SK-N-SH (cell line): ENCODE measurements at regions not wholly inside any gene's neighbourhood (a gene's known extent, or its start where the extent isn't known, plus 50 kb on each side); places are given as distances from the start of the nearest gene placed in this dataset.

Experiments used
- CTCF ChIA-PET: fragments of 300-600, 350-600 bp; formaldehyde crosslinking; extraction: SDS; loops from one replicate; lab custom pipeline; 2021; lab: Yijun Ruan, JAX
- POLR2A ChIA-PET: fragments of 350-600 bp; sonication (Branson Sonifier 250); formaldehyde crosslinking; extraction: SDS; loops from one replicate; lab custom pipeline; 2020; ENCODE audit warnings: antibody characterized with exemption, inconsistent platforms; lab: Yijun Ruan, JAX
- DNase-seq: peaks from one replicate; pipeline ENCODE4 v3.0.0; 2012
- H2AFZ ChIP-seq: fragments of 200-600 bp; sonication (generic); 2 replicates; pipeline ENCODE4 v1.8.1; 2016; ENCODE audit warnings: antibody characterized with exemption, mild to moderate bottlenecking, low read depth
- H3F3A ChIP-seq: fragments of 200-600 bp; sonication (generic); replicated peaks from 2 replicates; pipeline ENCODE3; 2016; ENCODE audit warnings: antibody characterized with exemption, mild to moderate bottlenecking; ENCODE audit not compliant: insufficient read depth
- H3K27ac ChIP-seq, 2 experiments: fragments of 200-500 bp in 1 of 2; fragments of 200-600 bp in 1 of 2; sonication (Bioruptor generic) in 1 of 2; sonication (generic), shearing (Covaris generic) in 1 of 2; 2 replicates each; pipeline versions ENCODE4 v1.5.1 to v1.6.1; 2014 to 2016; ENCODE audit warnings: low read depth in 2 of 2, inconsistent platforms in 1 of 2, low read length in 1 of 2, mild to moderate bottlenecking in 1 of 2, mixed read lengths in 1 of 2
- H3K27me3 ChIP-seq: fragments of 200-600 bp; sonication (generic), shearing (Covaris generic); 2 replicates; pipeline ENCODE4 v1.6.1; 2016; ENCODE audit warnings: mixed run types; ENCODE audit not compliant: insufficient read depth
- H3K36me3 ChIP-seq, 2 experiments: fragments of 200-500 bp in 1 of 2; fragments of 200-600 bp in 1 of 2; sonication (Bioruptor generic) in 1 of 2; sonication (generic) in 1 of 2; replicated peaks in 1 of 2; 2 replicates each; pipeline versions ENCODE3 to v1.5.1; 2014 to 2016; ENCODE audit warnings: low read length in 1 of 2, mild to moderate bottlenecking in 1 of 2; ENCODE audit not compliant: insufficient read depth in 2 of 2, control insufficient read depth in 1 of 2
- H3K4me1 ChIP-seq, 2 experiments: fragments of 200-500 bp in 1 of 2; fragments of 200-600 bp in 1 of 2; sonication (Bioruptor generic) in 1 of 2; sonication (generic), shearing (Covaris generic) in 1 of 2; 2 replicates each; pipeline versions ENCODE4 v1.5.1 to v1.6.1; 2014 to 2016; ENCODE audit warnings: low read depth in 1 of 2, low read length in 1 of 2, mixed run types in 1 of 2; ENCODE audit not compliant: insufficient read depth in 2 of 2, control insufficient read depth in 1 of 2
- H3K4me2 ChIP-seq: fragments of 200-600 bp; sonication (generic), shearing (Covaris generic); 2 replicates; pipeline ENCODE4 v1.6.1; 2017; ENCODE audit warnings: mixed run types
- H3K4me3 ChIP-seq, 2 experiments: fragments of 200-500 bp in 1 of 2; fragments of 200-600 bp in 1 of 2; sonication (Bioruptor generic) in 1 of 2; sonication (generic), shearing (Covaris generic) in 1 of 2; 2 replicates each; pipeline versions ENCODE4 v1.5.1 to v1.8.1; 2014 to 2016; ENCODE audit warnings: low read depth in 2 of 2, inconsistent platforms in 1 of 2, low read length in 1 of 2, mild to moderate bottlenecking in 1 of 2, mixed read lengths in 1 of 2, moderate library complexity in 1 of 2
- H3K79me2 ChIP-seq: fragments of 200-600 bp; sonication (generic); 2 replicates; pipeline ENCODE4 v1.8.1; 2017; ENCODE audit warnings: mild to moderate bottlenecking; ENCODE audit not compliant: insufficient read depth
- H3K9ac ChIP-seq: fragments of 200-600 bp; sonication (generic); 2 replicates; pipeline ENCODE4 v1.6.1; 2017; ENCODE audit warnings: mixed run types
- H3K9me2 ChIP-seq: fragments of 200-600 bp; sonication (generic); 2 replicates; pipeline ENCODE4 v1.6.1; 2017; ENCODE audit warnings: mixed run types
- H3K9me3 ChIP-seq: fragments of 200-600 bp; sonication (generic); 2 replicates; pipeline ENCODE4 v1.6.1; 2017; ENCODE audit warnings: mixed run types, mild to moderate bottlenecking, moderate library complexity
- H4K20me1 ChIP-seq: fragments of 200-600 bp; sonication (generic); 2 replicates; pipeline ENCODE4 v1.6.1; 2017; ENCODE audit warnings: mild to moderate bottlenecking, mixed run types; ENCODE audit not compliant: insufficient read depth
- CHD2 ChIP-seq: fragments of 150-350 bp; IDR thresholded peaks from 2 replicates; pipeline ENCODE4 v1.6.1; 2018; ENCODE audit warnings: low read length; ENCODE audit not compliant: partially characterized antibody
- EP300 ChIP-seq, 2 experiments: IDR thresholded peaks; 2 replicates each; pipeline versions ENCODE4 v1.4.0 to v1.6.1; 2012; ENCODE audit warnings: borderline replicate concordance in 1 of 2, low read depth in 1 of 2, low read length in 1 of 2
- EZH2phosphoT487 ChIP-seq: fragments of 200-600 bp; sonication (generic); IDR thresholded peaks from 2 replicates; pipeline ENCODE4 v1.6.1; 2017; ENCODE audit warnings: low read depth, mixed run types, mild to moderate bottlenecking, antibody characterized with exemption, moderate library complexity, borderline replicate concordance
- FOXM1 ChIP-seq: IDR thresholded peaks from 2 replicates; pipeline ENCODE4 v1.4.0; 2012; ENCODE audit warnings: low read depth, mild to moderate bottlenecking
- GABPA ChIP-seq: IDR thresholded peaks from 2 replicates; pipeline ENCODE4 v1.4.0; 2012; ENCODE audit warnings: low read depth, mild to moderate bottlenecking
- GATA2 ChIP-seq: sonication (generic); formaldehyde crosslinking; IDR thresholded peaks from 2 replicates; pipeline ENCODE4 v1.5.0; 2020; ENCODE audit warnings: mild to moderate bottlenecking, missing genetic modification reagents
- JUND ChIP-seq: IDR thresholded peaks from 2 replicates; pipeline ENCODE4 v1.4.0; 2012
- MEF2A ChIP-seq: IDR thresholded peaks from 2 replicates; pipeline ENCODE4 v1.4.0; 2012; ENCODE audit warnings: low read depth, borderline replicate concordance
- NFIC ChIP-seq: IDR thresholded peaks from 2 replicates; pipeline ENCODE4 v1.4.0; 2012; ENCODE audit warnings: borderline replicate concordance
- NRF1 ChIP-seq: IDR thresholded peaks from 2 replicates; pipeline ENCODE4 v1.6.1; 2012; ENCODE audit warnings: low read depth, mild to moderate bottlenecking, low read length
- POLR2AphosphoS5 ChIP-seq: IDR thresholded peaks from 2 replicates; pipeline ENCODE4 v1.6.1; 2012; ENCODE audit warnings: low read depth, low read length
- RAD21 ChIP-seq: IDR thresholded peaks from 2 replicates; pipeline ENCODE4 v1.6.1; 2012; ENCODE audit warnings: mild to moderate bottlenecking, low read length
- RFX5 ChIP-seq: IDR thresholded peaks from 2 replicates; pipeline ENCODE4 v1.6.1; 2012; ENCODE audit warnings: mild to moderate bottlenecking, improper control_type of control experiment, low read length
- SIN3A ChIP-seq: IDR thresholded peaks from 2 replicates; pipeline ENCODE4 v1.6.1; 2012; ENCODE audit warnings: low read depth, mild to moderate bottlenecking, low read length, moderate library complexity, borderline replicate concordance
- TCF12 ChIP-seq: IDR thresholded peaks from 2 replicates; pipeline ENCODE4 v1.4.0; 2012
- TEAD4 ChIP-seq: IDR thresholded peaks from 2 replicates; pipeline ENCODE4 v1.4.0; 2012; ENCODE audit warnings: mild to moderate bottlenecking, borderline replicate concordance; ENCODE audit not compliant: insufficient read depth
- YY1 ChIP-seq: IDR thresholded peaks from 2 replicates; pipeline ENCODE4 v1.4.0; 2012; ENCODE audit warnings: low read depth, mild to moderate bottlenecking
- WGBS: methylation state at CpG from one replicate; pipeline ENCODE4 v1.1.6; 2017; ENCODE audit warnings: low lambda C conversion rate; 5-methylcytosine and 5-hydroxymethylcytosine counted together
- TF ChIP-seq, protein P1 (sequence below): IDR thresholded peaks from 2 replicates; pipeline ENCODE4 v1.4.0; 2012; ENCODE audit warnings: low read depth
- TF ChIP-seq, protein P2 (sequence below): fragments of 150-350 bp; IDR thresholded peaks from 2 replicates; pipeline ENCODE4 v1.6.1; 2017; ENCODE audit warnings: antibody characterized with exemption, low read length, low read depth, borderline replicate concordance
- TF ChIP-seq, protein P3 (sequence below): IDR thresholded peaks from 2 replicates; pipeline ENCODE4; 2012
- TF ChIP-seq, protein P4 (sequence below): IDR thresholded peaks from 2 replicates; pipeline ENCODE4 v1.6.1; 2012; ENCODE audit warnings: mild to moderate bottlenecking, low read depth, low read length, moderate library complexity
- TF ChIP-seq, protein P5 (sequence below): IDR thresholded peaks from 2 replicates; pipeline ENCODE4 v1.4.0; 2012; ENCODE audit warnings: low read depth, borderline replicate concordance

DNA sequence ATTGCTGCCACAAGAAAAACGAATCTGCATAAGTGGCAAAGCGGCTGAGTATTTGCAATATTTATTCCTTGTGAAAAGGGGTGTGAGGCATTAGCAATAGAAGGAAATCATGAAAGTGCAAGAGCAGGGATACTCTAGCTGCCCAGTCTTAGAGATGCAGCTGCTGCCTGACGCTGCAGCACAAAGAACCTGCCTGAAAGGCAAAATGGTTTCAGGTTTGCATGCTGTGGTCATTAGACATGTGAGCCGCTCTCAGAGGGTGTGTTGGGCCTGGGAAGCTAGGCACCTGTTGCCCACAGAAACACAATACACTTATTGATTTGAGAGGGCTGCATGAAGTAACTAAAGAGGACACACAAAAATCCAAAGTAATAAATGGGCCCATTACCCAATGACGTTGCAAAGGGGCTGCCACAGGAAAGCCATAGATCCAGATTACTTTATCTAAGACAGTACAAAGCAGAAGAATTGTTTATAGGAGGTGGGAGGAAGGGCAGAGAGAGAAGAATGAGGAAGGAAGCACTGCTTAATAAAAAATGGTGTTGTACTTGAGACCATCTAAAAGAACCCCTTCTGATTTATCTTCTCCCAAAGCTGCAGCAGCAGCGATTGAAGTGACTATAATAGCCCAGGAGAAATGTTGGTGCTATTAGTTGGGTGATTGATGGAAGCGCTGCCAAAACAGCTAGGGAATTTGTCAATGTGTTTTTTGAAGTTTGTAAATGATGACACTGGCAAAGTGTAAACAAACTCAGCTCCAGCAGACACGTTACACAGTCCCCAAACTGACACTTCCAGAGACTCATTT lies 492.4 kb upstream of the ACVR2A start:
- no peaks in the 10 kb centered on the region for H3F3A ChIP-seq
- H3K9me3 ChIP-seq = no peaks in the 10 kb centered on the region
- WGBS = 12% methylated on average over 8 of the region's 8 CpGs
- no peaks in the 10 kb centered on the region for H3K4me1 ChIP-seq
- no peak overlapping the region for H2AFZ ChIP-seq
- no peaks in the 10 kb centered on the region for H4K20me1 ChIP-seq
- no peaks in the 10 kb centered on the region for H3K36me3 ChIP-seq
- no peak overlapping the region for H3K9ac ChIP-seq
- H3K27ac ChIP-seq = no peak overlapping the region
- H3K27me3 ChIP-seq = no peaks in the 10 kb centered on the region; the same call in 1 of the 2 replicates
- no peaks in the 10 kb centered on the region for H3K79me2 ChIP-seq
- TF ChIP-seq JUND = no peak
- TF ChIP-seq EP300 (IDR thresholded peaks at IDR 0.05; ENCODE audit: borderline replicate concordance in 1 of 2, low read depth in 1 of 2, low read length in 1 of 2) = no peak
- TF ChIP-seq, protein P1, sequence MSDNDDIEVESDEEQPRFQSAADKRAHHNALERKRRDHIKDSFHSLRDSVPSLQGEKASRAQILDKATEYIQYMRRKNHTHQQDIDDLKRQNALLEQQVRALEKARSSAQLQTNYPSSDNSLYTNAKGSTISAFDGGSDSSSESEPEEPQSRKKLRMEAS = no peak
- no peak for TF ChIP-seq CHD2
- TF ChIP-seq GATA2 (CRISPR knock-in tag) = no peak
- no peak for TF ChIP-seq YY1
- TF ChIP-seq GABPA = no peak
- TF ChIP-seq, protein P2, sequence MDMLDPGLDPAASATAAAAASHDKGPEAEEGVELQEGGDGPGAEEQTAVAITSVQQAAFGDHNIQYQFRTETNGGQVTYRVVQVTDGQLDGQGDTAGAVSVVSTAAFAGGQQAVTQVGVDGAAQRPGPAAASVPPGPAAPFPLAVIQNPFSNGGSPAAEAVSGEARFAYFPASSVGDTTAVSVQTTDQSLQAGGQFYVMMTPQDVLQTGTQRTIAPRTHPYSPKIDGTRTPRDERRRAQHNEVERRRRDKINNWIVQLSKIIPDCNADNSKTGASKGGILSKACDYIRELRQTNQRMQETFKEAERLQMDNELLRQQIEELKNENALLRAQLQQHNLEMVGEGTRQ = no peak
- no peak for TF ChIP-seq EZH2phosphoT487
- no peak for TF ChIP-seq SIN3A
- no peak for TF ChIP-seq NFIC
- TF ChIP-seq FOXM1 = no peak
- TF ChIP-seq RFX5 = no peak
- TF ChIP-seq TCF12 = no peak
- TF ChIP-seq, protein P3, sequence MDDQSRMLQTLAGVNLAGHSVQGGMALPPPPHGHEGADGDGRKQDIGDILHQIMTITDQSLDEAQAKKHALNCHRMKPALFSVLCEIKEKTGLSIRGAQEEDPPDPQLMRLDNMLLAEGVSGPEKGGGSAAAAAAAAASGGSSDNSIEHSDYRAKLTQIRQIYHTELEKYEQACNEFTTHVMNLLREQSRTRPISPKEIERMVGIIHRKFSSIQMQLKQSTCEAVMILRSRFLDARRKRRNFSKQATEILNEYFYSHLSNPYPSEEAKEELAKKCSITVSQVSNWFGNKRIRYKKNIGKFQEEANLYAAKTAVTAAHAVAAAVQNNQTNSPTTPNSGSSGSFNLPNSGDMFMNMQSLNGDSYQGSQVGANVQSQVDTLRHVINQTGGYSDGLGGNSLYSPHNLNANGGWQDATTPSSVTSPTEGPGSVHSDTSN = no peak
- no peak for TF ChIP-seq TEAD4
- TF ChIP-seq MEF2A = no peak
- H3K4me2 ChIP-seq = no peak overlapping the region
- H3K9me2 ChIP-seq = no peaks in the 10 kb centered on the region
- CTCF ChIA-PET = no interaction called here
- DNase-seq = no peak
- no peak overlapping the region for H3K4me3 ChIP-seq
- POLR2A ChIA-PET = no interaction called here

DNA sequence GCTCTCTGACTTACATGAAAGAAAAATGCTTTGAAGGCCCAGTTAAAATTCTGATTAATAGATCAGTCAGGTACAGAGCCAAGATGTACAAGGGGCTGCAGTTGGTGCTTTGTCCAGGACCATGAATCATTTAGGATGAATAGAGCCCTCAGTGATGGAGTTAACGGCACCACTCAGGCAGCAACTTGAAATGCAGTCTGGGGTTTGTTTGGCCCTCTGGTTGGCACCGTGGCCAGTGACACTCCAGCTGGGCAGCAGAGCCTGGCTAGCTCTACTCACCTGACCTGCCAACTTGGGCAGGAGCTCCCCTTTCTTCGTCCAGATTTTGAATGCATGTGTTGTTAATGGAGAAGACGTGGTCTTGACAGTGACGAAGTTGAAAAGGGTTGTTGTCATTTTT lies 493.0 kb upstream of the ACVR2A start:
- no peaks in the 10 kb centered on the region for H3K27me3 ChIP-seq
- ChIA-PET CTCF (interaction anchor here (0.6 kb wide), 1 partner anchor 535 kb away, joined by 3 read pairs; no protein-coding TSS in a partner anchor), POLR2A (no interaction called here)
- 19% methylated on average over 5 of the region's 5 CpGs for WGBS
- H3K4me3 ChIP-seq = no peak overlapping the region
- H3F3A ChIP-seq = no peaks in the 10 kb centered on the region
- no peak overlapping the region for H3K27ac ChIP-seq
- no peak overlapping the region for H2AFZ ChIP-seq
- H3K4me1 ChIP-seq = no peaks in the 10 kb centered on the region
- H3K9ac ChIP-seq = no peak overlapping the region
- no peaks in the 10 kb centered on the region for H3K36me3 ChIP-seq
- no peaks in the 10 kb centered on the region for H3K79me2 ChIP-seq
- no peak for DNase-seq
- H3K9me2 ChIP-seq = no peaks in the 10 kb centered on the region
- no peak overlapping the region for H3K4me2 ChIP-seq
- H3K9me3 ChIP-seq = no peaks in the 10 kb centered on the region
- no peaks in the 10 kb centered on the region for H4K20me1 ChIP-seq
- TF ChIP-seq FOXM1 = no peak
- TF ChIP-seq, protein P4, sequence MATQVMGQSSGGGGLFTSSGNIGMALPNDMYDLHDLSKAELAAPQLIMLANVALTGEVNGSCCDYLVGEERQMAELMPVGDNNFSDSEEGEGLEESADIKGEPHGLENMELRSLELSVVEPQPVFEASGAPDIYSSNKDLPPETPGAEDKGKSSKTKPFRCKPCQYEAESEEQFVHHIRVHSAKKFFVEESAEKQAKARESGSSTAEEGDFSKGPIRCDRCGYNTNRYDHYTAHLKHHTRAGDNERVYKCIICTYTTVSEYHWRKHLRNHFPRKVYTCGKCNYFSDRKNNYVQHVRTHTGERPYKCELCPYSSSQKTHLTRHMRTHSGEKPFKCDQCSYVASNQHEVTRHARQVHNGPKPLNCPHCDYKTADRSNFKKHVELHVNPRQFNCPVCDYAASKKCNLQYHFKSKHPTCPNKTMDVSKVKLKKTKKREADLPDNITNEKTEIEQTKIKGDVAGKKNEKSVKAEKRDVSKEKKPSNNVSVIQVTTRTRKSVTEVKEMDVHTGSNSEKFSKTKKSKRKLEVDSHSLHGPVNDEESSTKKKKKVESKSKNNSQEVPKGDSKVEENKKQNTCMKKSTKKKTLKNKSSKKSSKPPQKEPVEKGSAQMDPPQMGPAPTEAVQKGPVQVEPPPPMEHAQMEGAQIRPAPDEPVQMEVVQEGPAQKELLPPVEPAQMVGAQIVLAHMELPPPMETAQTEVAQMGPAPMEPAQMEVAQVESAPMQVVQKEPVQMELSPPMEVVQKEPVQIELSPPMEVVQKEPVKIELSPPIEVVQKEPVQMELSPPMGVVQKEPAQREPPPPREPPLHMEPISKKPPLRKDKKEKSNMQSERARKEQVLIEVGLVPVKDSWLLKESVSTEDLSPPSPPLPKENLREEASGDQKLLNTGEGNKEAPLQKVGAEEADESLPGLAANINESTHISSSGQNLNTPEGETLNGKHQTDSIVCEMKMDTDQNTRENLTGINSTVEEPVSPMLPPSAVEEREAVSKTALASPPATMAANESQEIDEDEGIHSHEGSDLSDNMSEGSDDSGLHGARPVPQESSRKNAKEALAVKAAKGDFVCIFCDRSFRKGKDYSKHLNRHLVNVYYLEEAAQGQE = no peak
- TF ChIP-seq NRF1 = no peak
- TF ChIP-seq POLR2AphosphoS5 = no peak
- TF ChIP-seq, protein P5, sequence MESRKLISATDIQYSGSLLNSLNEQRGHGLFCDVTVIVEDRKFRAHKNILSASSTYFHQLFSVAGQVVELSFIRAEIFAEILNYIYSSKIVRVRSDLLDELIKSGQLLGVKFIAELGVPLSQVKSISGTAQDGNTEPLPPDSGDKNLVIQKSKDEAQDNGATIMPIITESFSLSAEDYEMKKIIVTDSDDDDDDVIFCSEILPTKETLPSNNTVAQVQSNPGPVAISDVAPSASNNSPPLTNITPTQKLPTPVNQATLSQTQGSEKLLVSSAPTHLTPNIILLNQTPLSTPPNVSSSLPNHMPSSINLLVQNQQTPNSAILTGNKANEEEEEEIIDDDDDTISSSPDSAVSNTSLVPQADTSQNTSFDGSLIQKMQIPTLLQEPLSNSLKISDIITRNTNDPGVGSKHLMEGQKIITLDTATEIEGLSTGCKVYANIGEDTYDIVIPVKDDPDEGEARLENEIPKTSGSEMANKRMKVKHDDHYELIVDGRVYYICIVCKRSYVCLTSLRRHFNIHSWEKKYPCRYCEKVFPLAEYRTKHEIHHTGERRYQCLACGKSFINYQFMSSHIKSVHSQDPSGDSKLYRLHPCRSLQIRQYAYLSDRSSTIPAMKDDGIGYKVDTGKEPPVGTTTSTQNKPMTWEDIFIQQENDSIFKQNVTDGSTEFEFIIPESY = no peak
- TF ChIP-seq YY1 = no peak
- no peak for TF ChIP-seq RAD21
